ENCODE measurements at regions not wholly inside any gene's neighbourhood (a gene's known extent, or its start where the extent isn't known, plus 50 kb on each side); places are given as distances from the start of the nearest gene placed in this dataset.

DNA sequence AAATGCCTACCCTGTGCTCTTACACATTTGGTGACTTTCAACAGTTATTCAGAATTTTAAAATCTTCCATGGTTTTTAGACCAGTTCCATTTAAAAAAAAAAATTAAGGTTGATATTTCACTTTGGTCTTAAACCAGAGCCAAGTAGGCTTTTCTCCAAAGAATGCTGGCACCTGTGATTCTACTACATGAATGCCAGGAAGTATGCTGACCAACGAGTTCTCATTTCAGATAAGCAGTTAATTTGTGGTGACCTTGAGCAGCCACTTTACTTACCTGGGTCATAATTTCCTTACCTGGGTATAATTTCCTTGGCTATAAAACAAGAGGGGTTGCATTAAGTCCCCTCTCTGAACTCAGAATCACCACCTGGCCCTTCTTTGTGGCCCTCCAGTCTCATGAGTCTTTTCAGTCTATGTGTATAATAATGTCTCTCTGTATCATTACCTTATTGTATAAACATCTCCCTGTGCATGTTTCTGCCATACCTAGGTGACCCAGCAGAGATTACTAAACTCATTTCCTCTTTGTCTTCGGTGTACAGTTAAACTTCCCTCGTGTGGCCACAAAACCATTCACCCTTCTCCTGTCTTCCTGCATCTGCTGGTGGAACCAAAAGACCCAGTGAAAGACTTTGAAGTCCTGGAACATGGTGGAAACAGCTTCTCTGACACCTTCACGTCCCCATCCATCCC, 139.1 kb upstream of the DPT start:
- FAIRE-seq, result no peak
- no peak for TF ChIP-seq POLR2A (IDR thresholded peaks at IDR 0.05; ENCODE audit: low read depth, low read length)
- no peak for DNase-seq (ENCODE audit: insufficient read length, low spot score)

DNA sequence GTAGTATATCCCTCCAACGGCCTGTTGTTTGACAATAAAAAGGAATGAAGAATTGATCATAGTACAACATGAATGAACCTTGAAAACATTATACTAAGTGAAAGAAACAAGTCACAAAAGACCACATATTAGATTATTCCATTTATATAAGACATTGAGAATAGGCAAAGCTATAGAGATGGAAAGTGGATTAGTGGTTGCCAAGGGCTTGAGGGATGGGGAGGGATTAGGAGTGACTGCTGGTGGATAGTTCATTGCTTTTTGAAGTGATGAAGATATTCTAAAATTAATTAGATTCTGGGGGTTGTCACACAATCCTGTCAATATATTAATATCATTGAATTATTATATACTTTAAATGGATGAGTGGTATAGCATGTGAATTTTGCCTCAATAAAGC, 142.5 kb upstream of the DPT start:
- no peak for DNase-seq (ENCODE audit: insufficient read length, low spot score)
- TF ChIP-seq POLR2A (IDR thresholded peaks at IDR 0.05; ENCODE audit: low read depth, low read length), result no peak
- FAIRE-seq, result no peak

DNA sequence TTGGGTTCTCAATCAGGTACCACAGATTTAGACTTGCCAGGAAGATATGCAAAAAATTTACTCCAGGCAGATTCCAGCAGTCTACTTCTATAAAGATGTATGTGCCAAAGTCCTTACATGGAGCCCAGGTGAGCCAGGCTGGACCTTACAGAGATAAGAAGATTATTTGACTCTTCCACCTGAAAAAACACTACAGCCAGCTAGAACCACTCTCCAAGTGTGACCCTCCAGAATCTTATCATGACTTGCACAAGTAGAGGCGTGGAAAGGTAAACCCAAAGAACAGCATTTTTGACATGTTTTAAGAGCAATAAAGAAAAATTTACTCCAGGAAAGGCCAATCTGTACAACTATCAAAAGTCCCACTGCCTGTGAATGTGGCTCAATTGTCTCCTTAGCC, 146.8 kb upstream of the DPT start:
- DNase-seq (ENCODE audit: insufficient read length, low spot score) (no peak), FAIRE-seq (no peak)
- TF ChIP-seq POLR2A (IDR thresholded peaks at IDR 0.05; ENCODE audit: low read depth, low read length), result no peak

- no peak for TF ChIP-seq POLR2A (IDR thresholded peaks at IDR 0.05; ENCODE audit: low read depth, low read length)
- FAIRE-seq (no peak), DNase-seq (ENCODE audit: insufficient read length, low spot score) (no peak)
Observed at GRCh38 chr1:168876830-168877229, 147.8 kb upstream of the DPT start.

GRCh38 chr1:168879896-168880734, 151.1 kb upstream of the DPT start:
- no peak for DNase-seq (ENCODE audit: insufficient read length, low spot score)
- no peak for FAIRE-seq

GRCh38 chr1:168881656-168882260, 152.8 kb upstream of the DPT start:
- DNase-seq (ENCODE audit: insufficient read length, low spot score) (no peak), FAIRE-seq (no peak)
- TF ChIP-seq POLR2A (IDR thresholded peaks at IDR 0.05; ENCODE audit: low read depth, low read length), result no peak

More at GRCh38 chr1:168879896-168880734, 151.1 kb upstream of the DPT start:
- no peak for TF ChIP-seq POLR2A (IDR thresholded peaks at IDR 0.05; ENCODE audit: low read depth, low read length)

DNA sequence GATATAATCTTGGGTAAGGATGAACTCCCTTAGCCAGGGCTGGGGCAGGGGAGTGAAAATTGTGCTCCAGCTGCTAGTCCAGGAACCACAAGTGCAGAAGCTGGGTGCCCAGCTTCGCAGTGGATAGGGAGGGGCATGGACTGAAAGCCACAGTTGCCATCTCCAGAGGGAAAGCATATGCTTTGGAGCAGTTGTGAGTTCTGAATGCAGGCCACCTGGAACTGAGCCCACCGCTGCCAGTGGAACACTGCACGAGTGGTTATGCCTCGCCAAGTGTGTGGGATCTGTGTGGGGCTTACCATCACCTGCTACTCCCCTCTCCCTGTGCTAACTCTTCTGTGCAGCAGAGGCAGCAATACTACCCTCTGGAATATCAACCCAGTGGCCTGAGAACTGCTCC, 158.4 kb upstream of the DPT start:
- DNase-seq (ENCODE audit: insufficient read length, low spot score), result no peak
- FAIRE-seq, result no peak
- TF ChIP-seq POLR2A (IDR thresholded peaks at IDR 0.05; ENCODE audit: low read depth, low read length), result no peak

- FAIRE-seq (no peak), DNase-seq (ENCODE audit: insufficient read length, low spot score) (no peak)
- TF ChIP-seq POLR2A (IDR thresholded peaks at IDR 0.05; ENCODE audit: low read depth, low read length), result no peak
Observed at GRCh38 chr1:168888418-168888817, 159.4 kb upstream of the DPT start.

GRCh38 chr1:168892931-168893330, 163.9 kb upstream of the DPT start:
- no peak for TF ChIP-seq POLR2A (IDR thresholded peaks at IDR 0.05; ENCODE audit: low read depth, low read length)
- FAIRE-seq (no peak), DNase-seq (ENCODE audit: insufficient read length, low spot score) (no peak)

DNA sequence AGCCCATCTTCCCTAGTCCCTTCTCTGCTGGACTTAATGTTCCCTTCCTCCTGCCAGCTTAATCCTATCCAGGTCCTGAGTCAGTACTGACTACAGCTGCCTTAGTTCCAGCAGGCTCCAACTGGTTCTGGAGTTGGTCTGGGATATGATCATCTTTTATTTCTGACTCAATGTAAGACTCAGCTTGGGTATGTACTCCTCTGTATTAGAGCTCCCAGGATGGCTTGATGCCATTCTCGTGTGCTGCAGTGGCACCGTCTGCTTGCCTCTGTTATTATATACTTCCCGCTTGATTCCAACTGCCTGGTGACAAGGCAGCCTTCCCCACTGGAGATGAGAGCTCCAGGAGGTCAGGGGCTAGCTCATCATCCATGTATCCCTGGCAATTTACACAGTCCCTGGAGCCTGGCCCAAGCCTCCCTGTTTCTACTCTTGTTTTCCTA, 164.4 kb upstream of the DPT start:
- no peak for TF ChIP-seq POLR2A (IDR thresholded peaks at IDR 0.05; ENCODE audit: low read depth, low read length)
- no peak for DNase-seq (ENCODE audit: insufficient read length, low spot score)
- FAIRE-seq, result no peak

- TF ChIP-seq POLR2A (IDR thresholded peaks at IDR 0.05; ENCODE audit: low read depth, low read length), result no peak
- no peak for FAIRE-seq
- DNase-seq (ENCODE audit: insufficient read length, low spot score), result no peak
Observed at GRCh38 chr1:168894397-168894903, 165.4 kb upstream of the DPT start.

GRCh38 chr1:168897249-168897648, 168.2 kb upstream of the DPT start:
- FAIRE-seq (no peak), DNase-seq (ENCODE audit: insufficient read length, low spot score) (no peak)
- no peak for TF ChIP-seq POLR2A (IDR thresholded peaks at IDR 0.05; ENCODE audit: low read depth, low read length)

- no peak for TF ChIP-seq POLR2A (IDR thresholded peaks at IDR 0.05; ENCODE audit: low read depth, low read length)
- no peak for FAIRE-seq
- DNase-seq (ENCODE audit: insufficient read length, low spot score), result no peak
Observed at GRCh38 chr1:168903237-168903830, 174.3 kb upstream of the DPT start.

GRCh38 chr1:168905633-168906032, 176.6 kb upstream of the DPT start:
- FAIRE-seq, result no peak

More at GRCh38 chr1:168905633-168906032, 176.6 kb upstream of the DPT start:
- TF ChIP-seq POLR2A (IDR thresholded peaks at IDR 0.05; ENCODE audit: low read depth, low read length), result no peak
- DNase-seq (ENCODE audit: insufficient read length, low spot score), result no peak
